ENCODE measurements at regions not wholly inside any gene's neighbourhood (a gene's known extent, or its start where the extent isn't known, plus 50 kb on each side); places are given as distances from the start of the nearest gene placed in this dataset.

GRCh38 chr4:181775298-181775697, 467.9 kb upstream of the TENM3 start:
- TF ChIP-seq ZFX (IDR thresholded peaks at IDR 0.05) (no peak), CTCF (conservative IDR thresholded peaks at IDR 0.05) (no peak)

All from C4-2B (cell line).